GM23338 (cell line): ENCODE measurements at regions not wholly inside any gene's neighbourhood (a gene's known extent, or its start where the extent isn't known, plus 50 kb on each side); places are given as distances from the start of the nearest gene placed in this dataset.

ENCODE experiments used
- ATAC-seq: fragments of 200-7000 bp; cut with Tn5 transposase; 3 replicates; pipeline ENCODE4 v1.9.1; 2020
- DNase-seq: peaks from one replicate; pipeline ENCODE4 v3.0.0-alpha.2; 2015; ENCODE audit warnings: low spot score
- H2AFZ ChIP-seq: fragments of 200-600 bp; sonication (generic); 2 replicates; pipeline ENCODE4 v1.8.0; 2016; ENCODE audit warnings: antibody characterized with exemption, mild to moderate bottlenecking, moderate library complexity
- H3F3A ChIP-seq: fragments of 200-600 bp; sonication (generic); replicated peaks from 2 replicates; pipeline ENCODE4 v1.8.0; 2017; ENCODE audit warnings: antibody characterized with exemption, mixed run types, low read depth
- H3K27ac ChIP-seq: fragments of 200-600 bp; sonication (generic); 2 replicates; pipeline ENCODE4 v1.6.1; 2016; ENCODE audit warnings: low read depth
- H3K27me3 ChIP-seq: fragments of 200-600 bp; sonication (generic); 2 replicates; pipeline ENCODE4 v1.8.0; 2016; ENCODE audit warnings: mild to moderate bottlenecking, mixed run types, moderate library complexity; ENCODE audit not compliant: insufficient read depth
- H3K36me3 ChIP-seq: fragments of 200-600 bp; sonication (generic); 2 replicates; pipeline ENCODE4 v1.8.0; 2016; ENCODE audit warnings: mild to moderate bottlenecking; ENCODE audit not compliant: insufficient read depth
- H3K4me1 ChIP-seq: fragments of 200-600 bp; sonication (generic); 2 replicates; pipeline ENCODE4 v1.8.0; 2016; ENCODE audit warnings: mild to moderate bottlenecking, moderate library complexity; ENCODE audit not compliant: insufficient read depth
- H3K4me2 ChIP-seq: fragments of 200-600 bp; sonication (generic); 2 replicates; pipeline ENCODE4 v1.7.1; 2017; ENCODE audit warnings: mixed run types
- H3K4me3 ChIP-seq: fragments of 200-600 bp; sonication (generic); 2 replicates; pipeline ENCODE4 v1.6.1; 2016; ENCODE audit warnings: mixed run types
- H3K79me2 ChIP-seq: fragments of 200-600 bp; sonication (generic); replicated peaks from 2 replicates; pipeline ENCODE4 v1.8.0; 2017; ENCODE audit warnings: mild to moderate bottlenecking; ENCODE audit not compliant: insufficient read depth
- H3K9me2 ChIP-seq: fragments of 200-600 bp; sonication (generic); 2 replicates; pipeline ENCODE4 v1.8.0; 2017; ENCODE audit not compliant: insufficient read depth
- H4K20me1 ChIP-seq: fragments of 200-600 bp; sonication (generic); replicated peaks from 2 replicates; pipeline ENCODE4 v1.8.0; 2017; ENCODE audit warnings: mild to moderate bottlenecking; ENCODE audit not compliant: insufficient read depth
- H3K27ac Mint-ChIP-seq: 2 replicates; pipeline ENCODE4 v1.8.0; 2020; ENCODE audit warnings: inconsistent platforms, mild to moderate bottlenecking, moderate library complexity, mixed read lengths
- H3K27me3 Mint-ChIP-seq: 3 replicates; pipeline ENCODE4 v1.8.0; 2022; ENCODE audit warnings: low read depth, mild to moderate bottlenecking, moderate library complexity, mixed read lengths, inconsistent platforms; ENCODE audit not compliant: insufficient read depth, poor library complexity
- H3K36me3 Mint-ChIP-seq: 3 replicates; pipeline ENCODE4 v1.8.0; 2021; ENCODE audit warnings: low read depth, mild to moderate bottlenecking, inconsistent platforms, moderate library complexity, mixed read lengths
- H3K4me1 Mint-ChIP-seq: 3 replicates; pipeline ENCODE4 v1.8.0; 2020; ENCODE audit warnings: mild to moderate bottlenecking, inconsistent platforms, mixed read lengths
- H3K4me3 Mint-ChIP-seq: 3 replicates; pipeline ENCODE4 v1.8.0; 2021; ENCODE audit warnings: moderate library complexity, mild to moderate bottlenecking, inconsistent platforms, mixed read lengths
- H3K9me3 Mint-ChIP-seq: 3 replicates; pipeline ENCODE4 v1.8.0; 2020; ENCODE audit warnings: moderate library complexity, mild to moderate bottlenecking, inconsistent platforms, mixed read lengths
- EZH2phosphoT487 ChIP-seq: fragments of 200-600 bp; sonication (generic); IDR thresholded peaks from one replicate; pipeline ENCODE4 v1.8.1; 2018; ENCODE audit warnings: antibody characterized with exemption; ENCODE audit not compliant: unreplicated experiment
- TF ChIP-seq, protein P1 (sequence below), 2 experiments: fragments of 200-600 bp in 1 of 2; sonication (generic) in 1 of 2; conservative IDR thresholded peaks; 2 replicates each; pipeline versions ENCODE4 v1.5.1 to v1.6.1; 2016 to 2017; ENCODE audit warnings: antibody characterized with exemption in 2 of 2, low read depth in 2 of 2, mild to moderate bottlenecking in 2 of 2, moderate library complexity in 1 of 2
- TF ChIP-seq, protein P2 (sequence below): fragments of 250-450 bp; sonication (Bioruptor Pico); IDR thresholded peaks from 2 replicates; pipeline ENCODE4 v1.5.0; 2020; ENCODE audit warnings: mild to moderate bottlenecking, moderate library complexity

DNA sequence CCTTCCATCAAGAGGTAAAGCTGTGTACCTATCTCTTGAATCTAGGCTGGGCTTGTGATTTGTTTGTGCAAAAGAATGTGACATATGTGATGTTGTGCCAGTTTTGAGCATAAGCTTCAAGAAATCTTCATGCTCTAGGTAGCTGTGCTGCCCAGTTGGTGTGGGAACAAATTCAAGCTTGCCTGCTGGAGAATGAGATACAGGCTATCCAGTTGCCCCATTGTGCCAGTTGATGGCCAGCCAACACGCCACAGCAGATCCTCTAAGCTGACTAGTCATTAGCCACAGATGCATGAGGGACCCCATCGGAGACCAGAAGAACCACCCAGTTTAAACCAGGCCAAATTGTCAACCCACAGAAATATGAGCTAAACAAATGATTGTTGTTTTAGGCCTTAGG is 180.5 kb upstream of the MPHOSPH6 start:
- no peak for TF ChIP-seq EZH2phosphoT487
- TF ChIP-seq, protein P1, sequence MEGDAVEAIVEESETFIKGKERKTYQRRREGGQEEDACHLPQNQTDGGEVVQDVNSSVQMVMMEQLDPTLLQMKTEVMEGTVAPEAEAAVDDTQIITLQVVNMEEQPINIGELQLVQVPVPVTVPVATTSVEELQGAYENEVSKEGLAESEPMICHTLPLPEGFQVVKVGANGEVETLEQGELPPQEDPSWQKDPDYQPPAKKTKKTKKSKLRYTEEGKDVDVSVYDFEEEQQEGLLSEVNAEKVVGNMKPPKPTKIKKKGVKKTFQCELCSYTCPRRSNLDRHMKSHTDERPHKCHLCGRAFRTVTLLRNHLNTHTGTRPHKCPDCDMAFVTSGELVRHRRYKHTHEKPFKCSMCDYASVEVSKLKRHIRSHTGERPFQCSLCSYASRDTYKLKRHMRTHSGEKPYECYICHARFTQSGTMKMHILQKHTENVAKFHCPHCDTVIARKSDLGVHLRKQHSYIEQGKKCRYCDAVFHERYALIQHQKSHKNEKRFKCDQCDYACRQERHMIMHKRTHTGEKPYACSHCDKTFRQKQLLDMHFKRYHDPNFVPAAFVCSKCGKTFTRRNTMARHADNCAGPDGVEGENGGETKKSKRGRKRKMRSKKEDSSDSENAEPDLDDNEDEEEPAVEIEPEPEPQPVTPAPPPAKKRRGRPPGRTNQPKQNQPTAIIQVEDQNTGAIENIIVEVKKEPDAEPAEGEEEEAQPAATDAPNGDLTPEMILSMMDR (conservative IDR thresholded peaks at IDR 0.05; ENCODE audit: low read depth in 2 of 2), result no peak
- TF ChIP-seq, protein P2, sequence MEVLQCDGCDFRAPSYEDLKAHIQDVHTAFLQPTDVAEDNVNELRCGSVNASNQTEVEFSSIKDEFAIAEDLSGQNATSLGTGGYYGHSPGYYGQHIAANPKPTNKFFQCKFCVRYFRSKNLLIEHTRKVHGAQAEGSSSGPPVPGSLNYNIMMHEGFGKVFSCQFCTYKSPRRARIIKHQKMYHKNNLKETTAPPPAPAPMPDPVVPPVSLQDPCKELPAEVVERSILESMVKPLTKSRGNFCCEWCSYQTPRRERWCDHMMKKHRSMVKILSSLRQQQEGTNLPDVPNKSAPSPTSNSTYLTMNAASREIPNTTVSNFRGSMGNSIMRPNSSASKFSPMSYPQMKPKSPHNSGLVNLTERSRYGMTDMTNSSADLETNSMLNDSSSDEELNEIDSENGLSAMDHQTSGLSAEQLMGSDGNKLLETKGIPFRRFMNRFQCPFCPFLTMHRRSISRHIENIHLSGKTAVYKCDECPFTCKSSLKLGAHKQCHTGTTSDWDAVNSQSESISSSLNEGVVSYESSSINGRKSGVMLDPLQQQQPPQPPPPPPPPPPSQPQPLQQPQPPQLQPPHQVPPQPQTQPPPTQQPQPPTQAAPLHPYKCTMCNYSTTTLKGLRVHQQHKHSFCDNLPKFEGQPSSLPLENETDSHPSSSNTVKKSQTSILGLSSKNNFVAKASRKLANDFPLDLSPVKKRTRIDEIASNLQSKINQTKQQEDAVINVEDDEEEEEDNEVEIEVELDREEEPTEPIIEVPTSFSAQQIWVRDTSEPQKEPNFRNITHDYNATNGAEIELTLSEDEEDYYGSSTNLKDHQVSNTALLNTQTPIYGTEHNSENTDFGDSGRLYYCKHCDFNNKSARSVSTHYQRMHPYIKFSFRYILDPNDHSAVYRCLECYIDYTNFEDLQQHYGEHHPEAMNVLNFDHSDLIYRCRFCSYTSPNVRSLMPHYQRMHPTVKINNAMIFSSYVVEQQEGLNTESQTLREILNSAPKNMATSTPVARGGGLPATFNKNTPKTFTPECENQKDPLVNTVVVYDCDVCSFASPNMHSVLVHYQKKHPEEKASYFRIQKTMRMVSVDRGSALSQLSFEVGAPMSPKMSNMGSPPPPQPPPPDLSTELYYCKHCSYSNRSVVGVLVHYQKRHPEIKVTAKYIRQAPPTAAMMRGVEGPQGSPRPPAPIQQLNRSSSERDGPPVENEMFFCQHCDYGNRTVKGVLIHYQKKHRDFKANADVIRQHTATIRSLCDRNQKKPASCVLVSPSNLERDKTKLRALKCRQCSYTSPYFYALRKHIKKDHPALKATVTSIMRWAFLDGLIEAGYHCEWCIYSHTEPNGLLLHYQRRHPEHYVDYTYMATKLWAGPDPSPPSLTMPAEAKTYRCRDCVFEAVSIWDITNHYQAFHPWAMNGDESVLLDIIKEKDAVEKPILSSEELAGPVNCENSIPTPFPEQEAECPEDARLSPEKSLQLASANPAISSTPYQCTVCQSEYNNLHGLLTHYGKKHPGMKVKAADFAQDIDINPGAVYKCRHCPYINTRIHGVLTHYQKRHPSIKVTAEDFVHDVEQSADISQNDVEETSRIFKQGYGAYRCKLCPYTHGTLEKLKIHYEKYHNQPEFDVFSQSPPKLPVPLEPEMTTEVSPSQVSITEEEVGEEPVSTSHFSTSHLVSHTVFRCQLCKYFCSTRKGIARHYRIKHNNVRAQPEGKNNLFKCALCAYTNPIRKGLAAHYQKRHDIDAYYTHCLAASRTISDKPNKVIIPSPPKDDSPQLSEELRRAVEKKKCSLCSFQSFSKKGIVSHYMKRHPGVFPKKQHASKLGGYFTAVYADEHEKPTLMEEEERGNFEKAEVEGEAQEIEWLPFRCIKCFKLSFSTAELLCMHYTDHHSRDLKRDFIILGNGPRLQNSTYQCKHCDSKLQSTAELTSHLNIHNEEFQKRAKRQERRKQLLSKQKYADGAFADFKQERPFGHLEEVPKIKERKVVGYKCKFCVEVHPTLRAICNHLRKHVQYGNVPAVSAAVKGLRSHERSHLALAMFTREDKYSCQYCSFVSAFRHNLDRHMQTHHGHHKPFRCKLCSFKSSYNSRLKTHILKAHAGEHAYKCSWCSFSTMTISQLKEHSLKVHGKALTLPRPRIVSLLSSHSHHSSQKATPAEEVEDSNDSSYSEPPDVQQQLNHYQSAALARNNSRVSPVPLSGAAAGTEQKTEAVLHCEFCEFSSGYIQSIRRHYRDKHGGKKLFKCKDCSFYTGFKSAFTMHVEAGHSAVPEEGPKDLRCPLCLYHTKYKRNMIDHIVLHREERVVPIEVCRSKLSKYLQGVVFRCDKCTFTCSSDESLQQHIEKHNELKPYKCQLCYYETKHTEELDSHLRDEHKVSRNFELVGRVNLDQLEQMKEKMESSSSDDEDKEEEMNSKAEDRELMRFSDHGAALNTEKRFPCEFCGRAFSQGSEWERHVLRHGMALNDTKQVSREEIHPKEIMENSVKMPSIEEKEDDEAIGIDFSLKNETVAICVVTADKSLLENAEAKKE (CRISPR knock-in tag), result no peak
- 0 out of 2 replicates have a peak, but pooled peaks cover 3% of the 10 kb centered on the region for H3K9me2 ChIP-seq
- H3K27me3 Mint-ChIP-seq, result no peaks in the 10 kb centered on the region
- peaks cover 6% of the 10 kb centered on the region; the same call in 2 of the 3 replicates for H3K4me1 Mint-ChIP-seq
- no peak for ATAC-seq
- no peak overlapping the region for H3K4me3 Mint-ChIP-seq
- H3K27ac Mint-ChIP-seq, result no peak overlapping the region
- no peak overlapping the region for H2AFZ ChIP-seq
- H3K4me1 ChIP-seq, result peaks cover 4% of the 10 kb centered on the region; the same call in 1 of the 2 replicates
- no peak overlapping the region for H3K4me2 ChIP-seq
- no peak overlapping the region for H3K27ac ChIP-seq
- H4K20me1 ChIP-seq, result no peaks in the 10 kb centered on the region; the same call in 1 of the 2 replicates
- H3K9me3 Mint-ChIP-seq, result peaks cover 2% of the 10 kb centered on the region; the same call in 1 of the 3 replicates
- H3K4me3 ChIP-seq, result no peak overlapping the region
- no peaks in the 10 kb centered on the region for H3K36me3 ChIP-seq
- no peaks in the 10 kb centered on the region for H3K36me3 Mint-ChIP-seq
- H3K27me3 ChIP-seq, result no peaks in the 10 kb centered on the region
- DNase-seq, result no peak
- H3F3A ChIP-seq, result no peaks in the 10 kb centered on the region
- no peaks in the 10 kb centered on the region for H3K79me2 ChIP-seq

DNA sequence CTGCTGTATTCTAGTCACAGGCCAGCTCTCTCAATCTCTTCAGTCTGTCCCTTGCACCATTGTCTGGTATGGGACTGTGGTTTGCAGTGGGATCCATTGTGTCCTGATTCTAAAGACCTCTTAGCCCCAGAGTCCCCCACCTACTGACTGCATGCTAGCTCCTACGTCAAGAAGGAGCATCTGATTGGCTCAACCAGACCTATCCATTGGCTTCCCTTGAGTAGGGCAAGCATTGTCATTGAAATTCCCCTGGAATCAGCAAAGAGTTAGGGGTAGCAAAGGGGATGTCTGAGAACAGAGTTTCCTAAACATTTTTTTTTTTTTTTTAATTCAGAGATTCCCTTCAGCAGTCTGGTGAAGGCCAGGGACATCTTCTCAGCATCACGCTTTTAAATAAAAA is 175.3 kb upstream of the MPHOSPH6 start:
- ATAC-seq, result peak; percentile 70
- H2AFZ ChIP-seq, result peak overlapping the region; percentile 43; the same call in 1 of the 2 replicates
- H3K4me3 Mint-ChIP-seq, result no peak overlapping the region
- H3K36me3 ChIP-seq, result no peaks in the 10 kb centered on the region
- DNase-seq, result peak; percentile 18
- H3F3A ChIP-seq, result no peaks in the 10 kb centered on the region
- H3K79me2 ChIP-seq, result no peaks in the 10 kb centered on the region
- peaks cover 11% of the 10 kb centered on the region for H3K4me1 Mint-ChIP-seq
- H3K4me2 ChIP-seq, result no peak overlapping the region
- peaks cover 8% of the 10 kb centered on the region; the same call in 1 of the 2 replicates for H3K4me1 ChIP-seq
- H3K27me3 Mint-ChIP-seq, result no peaks in the 10 kb centered on the region
- peaks cover 4% of the 10 kb centered on the region; the same call in 1 of the 3 replicates for H3K9me3 Mint-ChIP-seq
- no peak overlapping the region for H3K27ac Mint-ChIP-seq
- H3K27ac ChIP-seq, result no peak overlapping the region
- no peaks in the 10 kb centered on the region for H3K9me2 ChIP-seq
- no peaks in the 10 kb centered on the region; the same call in 1 of the 2 replicates for H4K20me1 ChIP-seq
- H3K27me3 ChIP-seq, result no peaks in the 10 kb centered on the region
- no peaks in the 10 kb centered on the region for H3K36me3 Mint-ChIP-seq
- no peak overlapping the region for H3K4me3 ChIP-seq
- TF ChIP-seq, protein P1 (conservative IDR thresholded peaks at IDR 0.05; ENCODE audit: low read depth in 2 of 2), result no peak
